NCI-H2081 (cell line): ENCODE measurements at regions not wholly inside any gene's neighbourhood (a gene's known extent, or its start where the extent isn't known, plus 50 kb on each side); places are given as distances from the start of the nearest gene placed in this dataset.
"Not testable (repeated sequence)": the region's sequence is repeated elsewhere in the genome, so short reads cannot be mapped to it uniquely, and the experiment has no call there.

Experiments
- DNase-seq, 2 experiments: peaks; one replicate each; lab custom pipeline; 2025; lab: John Stamatoyannopoulos, UW

DNA sequence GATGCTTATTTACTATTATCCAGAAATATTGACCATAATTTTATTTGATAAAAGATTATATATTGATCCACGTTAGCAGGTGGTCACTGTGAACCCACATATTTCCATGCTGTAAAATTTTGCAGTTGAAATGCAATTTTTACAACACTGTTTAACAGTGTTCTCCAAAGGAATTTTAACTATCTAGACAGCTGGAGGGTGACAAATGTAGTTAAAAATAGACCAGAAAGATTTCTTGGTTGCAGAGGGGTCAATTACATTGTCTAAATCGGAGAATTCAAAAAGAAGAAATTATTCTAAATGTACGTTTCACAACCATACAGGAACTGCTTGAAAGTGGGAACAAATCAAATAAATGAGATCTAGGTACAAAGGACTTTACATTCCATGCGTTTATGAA is 625.2 kb upstream of the NCAM2 start:
- no peak for DNase-seq

DNA sequence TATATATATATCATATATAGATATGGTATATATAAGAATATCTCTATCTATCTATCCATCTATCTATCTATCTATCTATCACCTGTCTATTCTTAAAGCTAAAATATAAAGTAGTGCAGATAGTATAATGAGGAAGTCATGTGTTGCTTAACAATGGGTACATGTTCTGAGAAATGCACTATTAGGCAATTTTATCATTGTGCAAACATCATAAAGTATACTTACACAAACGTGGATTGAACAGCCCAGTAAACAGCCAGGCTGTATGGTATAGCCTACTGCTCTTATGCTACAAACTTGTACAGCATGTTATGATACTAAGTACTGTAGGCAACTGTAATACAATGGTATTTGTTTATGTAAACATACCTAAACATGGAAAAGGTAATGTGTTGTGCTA is 621.0 kb upstream of the NCAM2 start:
- DNase-seq = no peak

DNA sequence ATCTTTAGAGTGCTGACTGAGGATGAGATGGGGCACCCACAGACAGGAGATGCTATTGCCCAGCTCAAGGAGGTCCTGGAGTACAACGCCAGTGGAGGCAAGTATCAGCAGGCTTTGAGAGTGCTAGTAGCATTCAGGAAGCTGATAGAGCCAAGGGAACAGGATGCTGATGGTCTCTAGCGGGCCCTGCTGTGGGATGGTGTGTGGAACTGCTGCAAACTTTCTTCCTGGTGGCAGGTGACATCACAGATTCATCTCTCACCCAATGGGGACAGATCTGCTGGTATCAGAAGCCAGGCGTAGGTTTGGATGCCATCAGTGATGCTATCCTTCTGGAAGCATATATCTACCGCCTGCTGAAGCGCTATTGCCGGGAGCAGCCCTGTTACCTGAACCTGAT is 609.8 kb upstream of the NCAM2 start:
- DNase-seq = no peak

- DNase-seq = no peak
Measured at GRCh38 chr21:20396798-20397197, 601.4 kb upstream of the NCAM2 start.

DNA sequence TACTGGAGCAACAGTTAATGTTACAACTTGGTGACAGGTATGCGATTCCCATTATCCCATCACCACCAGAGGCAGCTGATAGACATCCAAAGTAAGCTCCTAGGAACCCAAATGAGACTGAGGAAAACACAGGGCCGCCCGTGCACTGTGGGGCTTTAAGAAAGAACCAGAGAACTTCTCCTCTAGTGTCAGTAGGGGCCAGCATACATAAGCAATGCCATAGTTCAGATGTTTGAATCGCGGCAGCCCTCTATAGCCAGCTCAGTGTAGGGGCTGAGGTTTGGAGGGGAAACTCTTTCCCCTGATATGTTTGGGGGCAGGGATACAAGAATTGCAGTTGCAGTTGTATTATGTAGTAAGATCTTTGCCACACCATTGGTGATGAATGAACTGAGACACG is 593.3 kb upstream of the NCAM2 start:
- no peak for DNase-seq

DNA sequence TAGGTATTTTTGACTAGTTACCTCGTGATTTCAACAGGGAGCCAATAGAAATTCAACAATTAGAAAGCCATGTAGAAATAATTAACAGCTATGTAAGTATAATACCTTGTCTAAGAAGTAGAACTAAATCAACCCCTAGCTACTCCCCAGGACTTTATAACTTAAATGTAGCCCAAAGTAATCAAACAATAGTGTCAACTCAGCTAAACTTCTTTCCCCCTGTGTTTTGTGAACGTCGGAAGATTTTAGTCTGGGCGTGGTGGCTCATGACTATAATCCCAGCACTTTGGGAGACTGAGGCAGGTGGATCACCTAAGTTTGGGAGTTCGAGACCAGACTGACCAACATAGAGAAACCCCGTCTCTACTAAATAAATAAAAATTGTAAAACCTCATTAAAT is 579.9 kb upstream of the NCAM2 start:
- no peak for DNase-seq

DNA sequence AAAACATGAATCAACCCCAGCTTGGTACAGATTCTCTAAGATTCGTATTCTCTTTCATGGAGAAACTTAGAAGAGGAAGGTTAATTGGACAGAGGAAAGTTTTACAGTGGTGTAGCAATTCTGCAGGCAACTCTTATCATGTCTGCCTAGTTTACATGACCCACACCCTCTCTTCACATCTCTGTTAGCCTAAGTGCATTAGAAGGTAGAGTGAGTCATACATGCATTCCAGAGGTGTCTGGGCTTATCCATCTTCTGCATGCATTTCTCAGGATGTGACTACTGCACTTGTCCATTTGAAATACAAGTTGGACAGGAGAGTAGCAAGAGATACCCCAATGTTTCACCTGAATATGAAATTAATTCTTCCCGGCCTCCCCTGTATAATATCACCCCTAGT is 578.4 kb upstream of the NCAM2 start:
- DNase-seq = no peak

DNA sequence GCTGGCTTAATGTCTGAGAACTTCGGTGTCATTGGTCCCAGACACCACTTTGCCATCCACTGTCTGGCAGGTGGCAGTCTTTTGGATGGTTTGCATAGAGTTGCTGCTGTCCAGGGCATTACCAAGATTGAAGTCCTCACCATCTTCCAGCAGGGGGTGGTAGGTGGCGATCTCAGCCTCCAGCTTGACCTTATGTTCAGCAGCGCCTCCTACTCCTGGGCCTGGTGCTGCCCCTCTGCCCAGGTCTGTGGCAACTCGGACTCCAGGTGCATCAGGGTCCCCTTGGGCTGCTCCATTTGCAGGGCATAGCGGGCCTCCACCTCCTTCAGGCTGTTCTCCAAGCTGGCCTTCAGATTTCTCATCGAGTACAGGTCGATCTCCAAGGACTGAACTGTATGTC is 573.3 kb upstream of the NCAM2 start:
- DNase-seq = no peak

DNA sequence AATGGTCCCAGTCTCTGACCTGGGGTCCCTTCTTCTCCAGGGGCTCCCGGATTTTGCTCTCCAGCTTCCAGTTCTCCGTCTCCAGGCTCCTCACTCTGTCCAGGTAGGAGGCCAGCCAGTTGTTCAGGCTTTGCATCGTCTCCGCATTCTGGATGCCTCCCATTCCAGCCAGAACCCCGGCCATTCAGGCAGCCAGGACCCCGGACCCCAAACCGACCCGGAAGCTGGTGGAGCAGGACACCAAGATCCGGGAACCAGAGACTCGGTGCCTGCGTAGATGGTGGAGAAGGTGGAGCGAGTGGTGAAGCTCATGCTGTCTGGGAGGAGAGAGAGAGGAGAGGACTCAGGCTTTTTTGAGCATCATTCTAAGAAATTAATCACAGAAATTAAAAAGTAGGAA is 572.4 kb upstream of the NCAM2 start:
- no peak for DNase-seq

DNA sequence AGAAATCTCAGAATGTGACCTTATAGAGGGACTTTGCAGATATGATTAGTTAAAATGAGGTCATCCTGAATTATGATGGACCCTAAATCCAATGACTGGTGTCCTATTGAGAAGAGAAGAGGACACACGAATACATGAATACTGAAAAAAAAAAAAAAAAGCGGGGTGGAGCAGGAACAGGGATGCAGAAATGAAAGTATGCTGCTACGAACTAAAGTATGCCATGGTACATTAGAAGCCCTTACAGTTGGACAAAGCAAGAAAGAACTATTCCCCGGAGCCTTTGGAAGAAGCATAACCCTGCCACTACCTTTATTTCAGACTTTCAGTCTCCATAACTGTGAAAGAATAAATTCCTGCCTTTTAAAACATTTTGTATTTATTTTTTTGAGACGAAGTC is 557.9 kb upstream of the NCAM2 start:
- no peak for DNase-seq

DNA sequence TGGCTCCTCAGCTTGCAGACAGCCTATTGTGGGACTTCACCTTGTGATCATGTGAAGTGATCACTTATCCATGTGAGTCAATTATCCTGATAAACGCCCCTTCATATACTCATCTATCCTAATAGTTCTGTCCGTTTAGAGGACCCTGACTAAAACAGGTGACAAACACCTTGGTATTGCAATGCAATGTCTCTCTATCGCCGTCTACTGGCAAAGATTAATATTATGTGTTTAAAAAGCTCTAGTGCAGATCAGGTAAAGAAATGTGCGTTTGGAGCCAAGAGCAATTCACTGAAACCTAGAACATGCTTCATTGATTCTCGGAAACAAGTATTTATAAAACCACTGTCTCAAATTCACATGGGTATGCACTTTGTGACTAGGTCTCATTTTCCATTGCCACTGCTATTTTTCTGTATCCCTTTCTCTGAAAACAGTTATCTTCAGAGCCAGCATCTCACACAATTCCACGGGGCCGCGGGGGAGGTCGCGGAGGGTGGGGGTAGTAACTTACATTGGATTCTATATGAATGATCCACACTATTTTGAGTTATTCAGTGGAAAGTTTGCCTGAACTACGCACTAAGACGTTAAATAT is 554.6 kb upstream of the NCAM2 start:
- DNase-seq = peak; percentile 11 to 33

- no peak for DNase-seq
Measured at GRCh38 chr21:20445971-20446370, 552.2 kb upstream of the NCAM2 start.

DNA sequence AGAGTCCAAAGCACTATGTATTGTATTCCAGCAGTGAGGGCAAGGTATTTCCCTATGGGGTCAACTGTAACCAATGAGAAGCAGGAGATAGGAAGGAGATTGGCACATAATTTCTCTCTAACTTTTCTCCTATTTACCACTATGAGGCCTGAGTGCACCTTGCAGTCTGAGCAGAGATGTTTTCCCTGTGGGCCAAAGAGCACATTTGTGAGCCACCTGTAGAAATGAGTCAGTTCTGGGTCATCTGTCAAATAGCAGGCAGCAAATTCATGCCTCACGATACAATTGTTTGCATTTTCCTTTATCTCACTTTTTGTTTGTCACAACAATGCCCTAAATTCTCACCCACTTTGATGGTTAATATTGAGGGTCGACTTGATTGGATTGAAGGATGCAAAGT is 547.2 kb upstream of the NCAM2 start:
- no peak for DNase-seq

DNA sequence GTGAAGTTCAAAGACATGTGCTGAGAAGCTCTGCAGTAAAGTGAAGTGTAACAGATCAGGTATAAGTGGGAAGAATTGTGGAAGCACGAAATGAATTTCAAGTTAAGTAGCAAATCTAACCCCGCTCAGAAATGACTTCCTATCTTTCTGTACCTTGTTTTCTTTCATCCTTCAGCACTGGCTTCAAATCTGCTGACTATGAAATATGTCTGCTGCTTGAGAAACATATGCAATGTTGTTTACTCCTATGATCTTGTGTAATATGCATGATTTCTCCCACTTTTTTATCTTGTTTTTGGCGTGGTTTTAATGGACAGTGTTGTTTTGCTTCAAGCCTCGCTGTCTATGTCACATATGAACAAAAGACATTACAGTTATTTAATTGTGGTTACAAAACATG is 545.3 kb upstream of the NCAM2 start:
- DNase-seq = no peak

- DNase-seq = no peak
Measured at GRCh38 chr21:20459838-20460237, 538.4 kb upstream of the NCAM2 start.

GRCh38 chr21:20463362-20463761 is 534.8 kb upstream of the NCAM2 start:
- DNase-seq = no peak

GRCh38 chr21:20469361-20469760 is 528.8 kb upstream of the NCAM2 start:
- DNase-seq = no peak

DNA sequence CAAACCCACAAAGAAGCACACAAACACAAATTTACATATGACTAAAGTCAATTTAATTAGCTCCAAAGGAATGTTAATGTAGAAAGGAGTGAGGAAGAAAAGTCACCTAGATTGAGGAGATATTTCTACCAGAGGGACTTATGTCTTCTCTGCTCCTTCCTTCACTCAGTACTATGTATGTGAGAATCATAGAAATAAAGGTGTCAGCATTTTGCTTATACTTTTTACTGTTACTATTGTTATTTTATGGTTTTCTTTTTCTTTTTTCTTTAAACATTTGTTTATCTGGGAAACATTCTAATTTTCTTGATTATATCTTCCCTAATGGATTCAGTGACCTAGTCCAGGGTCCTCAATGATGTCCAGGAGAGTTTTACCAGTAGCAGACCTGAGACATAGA is 511.9 kb upstream of the NCAM2 start:
- no peak for DNase-seq

GRCh38 chr21:20502915-20503314 is 495.3 kb upstream of the NCAM2 start:
- not testable (repeated sequence) for DNase-seq

- DNase-seq = no peak
Measured at GRCh38 chr21:20507783-20508182, 490.4 kb upstream of the NCAM2 start.

- no peak for DNase-seq
Measured at GRCh38 chr21:20511216-20511880, 486.9 kb upstream of the NCAM2 start.

DNA sequence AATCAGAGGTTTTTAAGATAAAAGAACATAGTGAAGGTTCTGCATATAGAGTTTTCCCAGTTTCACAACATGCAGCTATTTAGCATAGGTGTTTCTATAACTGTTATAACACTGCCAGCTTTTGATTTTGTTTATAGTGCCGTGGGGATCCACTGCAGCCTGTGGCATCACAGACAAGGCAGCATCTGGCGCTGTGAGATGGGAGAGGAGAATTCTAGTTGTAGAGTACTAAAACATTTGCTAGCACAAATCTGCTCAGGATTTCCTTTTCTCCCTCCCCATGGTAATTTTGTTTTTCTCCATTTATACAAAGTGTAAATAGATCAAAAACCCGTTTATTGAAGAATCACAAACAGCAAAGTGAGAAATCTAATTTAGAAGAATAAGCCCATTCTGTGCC is 482.8 kb upstream of the NCAM2 start:
- DNase-seq = no peak

GRCh38 chr21:20519076-20519475 is 479.1 kb upstream of the NCAM2 start:
- no peak for DNase-seq

GRCh38 chr21:20522611-20523010 is 475.6 kb upstream of the NCAM2 start:
- DNase-seq = no peak
